Jurkat, Clone E6-1 (cell line): ENCODE measurements at regions not wholly inside any gene's neighbourhood (a gene's known extent, or its start where the extent isn't known, plus 50 kb on each side); places are given as distances from the start of the nearest gene placed in this dataset.
"Not testable (repeated sequence)": the region's sequence is repeated elsewhere in the genome, so short reads cannot be mapped to it uniquely, and the experiment has no call there.

Experiments
- DNase-seq: peaks from one replicate; pipeline ENCODE4 v3.0.0-alpha.2; 2011; ENCODE audit warnings: low read depth, low spot score
- H3K4me3 ChIP-seq: 2 replicates; pipeline ENCODE4 v1.5.1; 2011; ENCODE audit warnings: mild to moderate bottlenecking, low read length, control low read depth, moderate library complexity

- DNase-seq: no peak
- no peak overlapping the region for H3K4me3 ChIP-seq
Observed at GRCh38 chr10:62582101-62582705, 208.0 kb downstream of the ZNF365 start.

- no peak overlapping the region for H3K4me3 ChIP-seq
- no peak for DNase-seq
Observed at GRCh38 chr10:62582804-62583208, 208.6 kb downstream of the ZNF365 start.

GRCh38 chr10:62583876-62584615 lies 209.9 kb downstream of the ZNF365 start:
- no peak for DNase-seq

DNA sequence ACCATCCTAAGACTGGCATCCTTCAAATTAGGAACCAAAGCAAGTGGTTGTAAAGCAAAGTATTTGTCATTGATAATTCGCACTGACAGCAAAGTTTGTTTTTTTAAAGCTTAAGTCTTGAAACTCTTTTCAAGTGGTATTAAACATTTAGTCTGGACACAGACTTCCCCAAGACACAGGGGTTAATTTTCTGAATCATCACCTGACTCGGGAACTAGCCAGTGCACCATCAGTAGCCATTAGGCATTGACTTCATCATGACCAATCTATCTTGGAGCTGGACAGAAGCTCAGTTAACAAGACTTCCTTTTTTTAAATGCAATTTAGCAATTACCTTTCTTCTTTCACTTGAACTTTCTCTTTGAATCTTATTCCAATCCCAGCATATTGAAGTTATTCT lies 210.6 kb downstream of the ZNF365 start:
- H3K4me3 ChIP-seq: no peak overlapping the region
- DNase-seq: no peak

More at GRCh38 chr10:62583876-62584615, 209.9 kb downstream of the ZNF365 start:
- no peak overlapping the region for H3K4me3 ChIP-seq

GRCh38 chr10:62585211-62585775 lies 211.1 kb downstream of the ZNF365 start:
- no peak overlapping the region for H3K4me3 ChIP-seq
- no peak for DNase-seq

GRCh38 chr10:62587011-62587410 lies 212.8 kb downstream of the ZNF365 start:
- DNase-seq: no peak
- H3K4me3 ChIP-seq: no peak overlapping the region

GRCh38 chr10:62588116-62588515 lies 213.9 kb downstream of the ZNF365 start:
- DNase-seq: no peak
- no peak overlapping the region for H3K4me3 ChIP-seq

GRCh38 chr10:62589689-62590088 lies 214.8 kb upstream of the ADO start:
- DNase-seq: no peak

GRCh38 chr10:62590306-62590705 lies 214.2 kb upstream of the ADO start:
- H3K4me3 ChIP-seq: no peak overlapping the region
- no peak for DNase-seq

More at GRCh38 chr10:62589689-62590088, 214.8 kb upstream of the ADO start:
- no peak overlapping the region for H3K4me3 ChIP-seq

DNA sequence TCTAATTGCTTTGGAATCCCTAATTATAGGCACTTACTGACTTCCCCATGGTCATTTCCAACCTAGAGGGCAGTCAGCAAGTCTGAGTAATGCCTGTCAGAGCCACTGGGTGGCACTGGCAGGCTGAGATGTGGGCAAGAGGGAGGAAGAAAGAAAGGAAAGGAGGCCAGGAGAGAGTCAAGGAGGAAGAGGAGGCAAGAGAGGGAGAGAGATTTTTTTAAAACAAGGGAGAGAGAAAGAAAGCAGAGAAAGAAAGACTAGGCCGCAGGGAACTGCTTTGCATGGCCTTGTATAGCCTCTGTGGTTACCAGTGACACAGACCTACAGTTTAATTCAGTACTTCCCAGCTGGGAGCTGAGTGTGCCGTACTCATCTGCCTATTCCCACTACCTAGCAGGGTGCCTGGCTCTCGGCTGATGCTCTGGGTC lies 210.4 kb upstream of the ADO start:
- no peak overlapping the region for H3K4me3 ChIP-seq
- DNase-seq: peak; percentile 28

GRCh38 chr10:62597226-62597625 lies 207.3 kb upstream of the ADO start:
- no peak overlapping the region for H3K4me3 ChIP-seq
- no peak for DNase-seq

- H3K4me3 ChIP-seq: no peak overlapping the region
- DNase-seq: no peak
Observed at GRCh38 chr10:62599161-62599560, 205.4 kb upstream of the ADO start.

GRCh38 chr10:62606551-62606950 lies 198.0 kb upstream of the ADO start:
- not testable (repeated sequence) for H3K4me3 ChIP-seq, DNase-seq

- not testable (repeated sequence) for DNase-seq, H3K4me3 ChIP-seq
Observed at GRCh38 chr10:62608189-62608875, 196.2 kb upstream of the ADO start.

- peak; percentile 49 for DNase-seq
- H3K4me3 ChIP-seq: no peak overlapping the region
Observed at GRCh38 chr10:62610649-62611229, 193.8 kb upstream of the ADO start.

GRCh38 chr10:62613424-62613823 lies 191.1 kb upstream of the ADO start:
- no peak overlapping the region for H3K4me3 ChIP-seq
- DNase-seq: no peak

- DNase-seq: no peak
- no peak overlapping the region for H3K4me3 ChIP-seq
Observed at GRCh38 chr10:62613859-62614258, 190.7 kb upstream of the ADO start.

DNA sequence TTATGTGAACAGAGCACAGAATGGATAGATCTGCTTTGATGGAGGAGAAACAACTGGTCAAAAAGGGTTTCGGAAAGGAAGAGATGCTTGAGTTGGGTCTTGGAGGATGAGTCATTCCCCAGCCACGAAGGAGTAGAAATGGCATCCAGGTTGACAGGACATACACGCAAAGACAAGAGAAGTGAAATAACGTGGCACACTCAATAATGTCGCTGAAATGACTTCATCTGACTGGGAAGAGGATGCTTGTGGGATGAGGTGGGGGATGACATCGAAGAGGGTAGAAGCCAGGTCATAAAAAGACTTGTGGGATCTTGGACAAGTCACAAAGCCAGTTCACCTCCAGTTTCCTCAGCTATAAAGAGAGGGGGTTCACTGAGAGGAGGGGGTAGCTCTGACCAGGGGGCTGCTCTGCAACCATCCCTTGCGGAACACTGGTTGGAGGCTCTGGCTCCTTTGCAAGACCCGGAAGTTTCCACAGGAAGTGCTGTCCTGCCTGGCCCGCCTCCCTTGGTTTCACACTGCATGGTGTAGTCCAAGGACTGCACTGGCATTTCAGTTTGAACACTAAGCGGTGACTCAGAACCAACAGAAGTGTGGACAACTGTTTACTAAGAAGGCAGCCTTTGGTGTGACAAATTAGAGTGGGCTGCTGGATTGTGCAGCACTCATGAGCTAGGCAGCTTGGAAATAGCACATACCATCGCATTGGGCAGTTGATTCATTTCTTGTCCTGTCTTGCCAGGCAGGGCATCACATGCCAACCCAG lies 189.9 kb upstream of the ADO start:
- no peak overlapping the region for H3K4me3 ChIP-seq
- no peak for DNase-seq
